MCF 10A (cell line): ENCODE measurements at regions not wholly inside any gene's neighbourhood (a gene's known extent, or its start where the extent isn't known, plus 50 kb on each side); places are given as distances from the start of the nearest gene placed in this dataset.

Experiments used
- BruUV-seq: library from RNA; stranded (reverse); fragments of 400-500 nt; replicated peaks from 2 replicates; lab custom pipeline; 2021; lab: Mats Ljungman, UMichigan
- CTCF ChIA-PET: fragments of 300-600 bp; sonication (Branson Sonifier 250); formaldehyde crosslinking; extraction: SDS; loops from one replicate; lab custom pipeline; 2021; ENCODE audit warnings: antibody characterized with exemption, inconsistent platforms; lab: Yijun Ruan, JAX
- POLR2A ChIA-PET: fragments of 300-600, 350-650 bp; sonication (Branson Sonifier 250); formaldehyde crosslinking; extraction: SDS; loops from one replicate; lab custom pipeline; 2020; ENCODE audit warnings: antibody characterized with exemption, inconsistent platforms; lab: Yijun Ruan, JAX
- DNase-seq: peaks from one replicate; pipeline ENCODE4 v3.0.0-alpha.2; 2018; ENCODE audit not compliant: unreplicated experiment
- H3K27ac Mint-ChIP-seq: one replicate; pipeline ENCODE4 v1.8.0; 2022; ENCODE audit warnings: mild to moderate bottlenecking, low read depth, mixed read lengths; ENCODE audit not compliant: unreplicated experiment
- H3K27me3 Mint-ChIP-seq: one replicate; pipeline ENCODE4 v1.8.0; 2022; ENCODE audit warnings: mixed read lengths; ENCODE audit not compliant: insufficient read depth, unreplicated experiment
- H3K36me3 Mint-ChIP-seq: one replicate; pipeline ENCODE4 v1.8.0; 2022; ENCODE audit warnings: mild to moderate bottlenecking, moderate library complexity, mixed read lengths; ENCODE audit not compliant: insufficient read depth, unreplicated experiment
- H3K4me1 Mint-ChIP-seq: one replicate; pipeline ENCODE4 v1.8.0; 2022; ENCODE audit warnings: mixed read lengths; ENCODE audit not compliant: insufficient read depth, unreplicated experiment
- H3K4me3 Mint-ChIP-seq: one replicate; pipeline ENCODE4 v1.8.0; 2022; ENCODE audit warnings: mild to moderate bottlenecking, moderate library complexity, mixed read lengths; ENCODE audit not compliant: unreplicated experiment
- H3K9me3 Mint-ChIP-seq: one replicate; pipeline ENCODE4 v1.8.0; 2022; ENCODE audit warnings: mixed read lengths; ENCODE audit not compliant: unreplicated experiment
- CTCF ChIP-seq: fragments of 200-600 bp; IDR thresholded peaks from one replicate; pipeline ENCODE4 v1.8.0; 2022; ENCODE audit warnings: antibody characterized with exemption, mild to moderate bottlenecking; ENCODE audit not compliant: unreplicated experiment
- intact Hi-C: fragments of 100-400 bp; cut with micrococcal nuclease; formaldehyde crosslinking; loops from 2 replicates; pipeline ENCODE4 v1.14.1; 2022

- Mint-ChIP-seq H3K27ac (no peak overlapping the region), H3K9me3 (no peaks in the 10 kb centered on the region), H3K36me3 (no peaks in the 10 kb centered on the region), H3K4me1 (no peaks in the 10 kb centered on the region), H3K4me3 (no peak overlapping the region), H3K27me3 (peaks cover 87% of the 10 kb centered on the region)
- TF ChIP-seq CTCF, result no peak
- DNase-seq, result no peak
- ChIA-PET POLR2A (no interaction called here), CTCF (interaction anchor here (0.5 to 0.7 kb wide), 2 partner anchors 41 to 929 kb away, joined by 3 to 4 read pairs; no protein-coding TSS in a partner anchor)
- intact Hi-C loops, result loop anchor here (10.0 kb wide), 1 partner anchor 801 kb away; no protein-coding TSS in a partner anchor
- no TSS peak for BruUV-seq
These were observed 208.3 kb upstream of the PLSCR5 start for GRCh38 chr3:146813496-146813895.

- H3K36me3 Mint-ChIP-seq, result no peaks in the 10 kb centered on the region
- intact Hi-C loops, result no loop called here
- no peak overlapping the region for H3K27ac Mint-ChIP-seq
- ChIA-PET POLR2A (no interaction called here), CTCF (interaction anchor here (0.6 kb wide), 1 partner anchor 51 kb away, joined by 3 read pairs; no protein-coding TSS in a partner anchor)
- TF ChIP-seq CTCF, result no peak
- H3K9me3 Mint-ChIP-seq, result no peaks in the 10 kb centered on the region
- no peak for DNase-seq
- no peaks in the 10 kb centered on the region for H3K4me1 Mint-ChIP-seq
- no TSS peak for BruUV-seq
- peaks cover 85% of the 10 kb centered on the region for H3K27me3 Mint-ChIP-seq
- no peak overlapping the region for H3K4me3 Mint-ChIP-seq
These were observed 198.6 kb upstream of the PLSCR5 start for GRCh38 chr3:146803745-146804144.

- DNase-seq, result no peak
- H3K4me1 Mint-ChIP-seq, result no peaks in the 10 kb centered on the region
- no peak overlapping the region for H3K27ac Mint-ChIP-seq
- H3K36me3 Mint-ChIP-seq, result no peaks in the 10 kb centered on the region
- ChIA-PET POLR2A (no interaction called here), CTCF (no interaction called here)
- TF ChIP-seq CTCF, result no peak
- H3K4me3 Mint-ChIP-seq, result no peak overlapping the region
- no peaks in the 10 kb centered on the region for H3K9me3 Mint-ChIP-seq
- intact Hi-C loops, result no loop called here
- H3K27me3 Mint-ChIP-seq, result peaks cover 75% of the 10 kb centered on the region
- BruUV-seq, result no TSS peak
These were observed 196.3 kb upstream of the PLSCR5 start for GRCh38 chr3:146801492-146801891.

GRCh38 chr3:146800484-146800883 is 195.3 kb upstream of the PLSCR5 start:
- no TSS peak for BruUV-seq
- H3K36me3 Mint-ChIP-seq, result no peaks in the 10 kb centered on the region
- H3K4me3 Mint-ChIP-seq, result no peak overlapping the region
- no peaks in the 10 kb centered on the region for H3K4me1 Mint-ChIP-seq
- ChIA-PET POLR2A (no interaction called here), CTCF (interaction anchor here (0.6 kb wide), 1 partner anchor 386 kb away, joined by 3 read pairs; no protein-coding TSS in a partner anchor)
- TF ChIP-seq CTCF, result no peak
- no peak overlapping the region for H3K27ac Mint-ChIP-seq
- no peaks in the 10 kb centered on the region for H3K9me3 Mint-ChIP-seq
- DNase-seq, result no peak
- intact Hi-C loops, result no loop called here
- peaks cover 74% of the 10 kb centered on the region for H3K27me3 Mint-ChIP-seq
